A549 (cell line): ENCODE measurements at regions not wholly inside any gene's neighbourhood (a gene's known extent, or its start where the extent isn't known, plus 50 kb on each side); places are given as distances from the start of the nearest gene placed in this dataset.

Experiments used
- BHLHE40 ChIP-seq: IDR thresholded peaks from 2 replicates; pipeline ENCODE4 v1.6.1; 2012; ENCODE audit warnings: low read depth, low read length, inconsistent platforms
- CBX8 ChIP-seq: fragments of 200-600 bp; sonication (generic); IDR thresholded peaks from 2 replicates; pipeline ENCODE4 v1.6.1; 2016
- ESRRA ChIP-seq: fragments of 150-350 bp; IDR thresholded peaks from 2 replicates; pipeline ENCODE4 v1.6.1; 2014; ENCODE audit warnings: mild to moderate bottlenecking, low read length, borderline replicate concordance
- FOSL2 ChIP-seq, 2 experiments: fragments of 450-650 bp in 1 of 2; fragments of >200 bp in 1 of 2; sonication (Bioruptor Twin) in 1 of 2; formaldehyde crosslinking; IDR thresholded peaks; 2 replicates each; pipeline versions ENCODE4 v1.5.0 to v1.6.1; 2016 to 2020; ENCODE audit warnings: mild to moderate bottlenecking in 1 of 2, moderate library complexity in 1 of 2
- HOXA7 ChIP-seq: fragments of 250-450 bp; sonication (Bioruptor Pico); IDR thresholded peaks from 2 replicates; pipeline ENCODE4 v1.5.0; 2020; ENCODE audit warnings: mild to moderate bottlenecking, moderate library complexity
- KDM5A ChIP-seq: fragments of 200-600 bp; sonication (generic); IDR thresholded peaks from 2 replicates; pipeline ENCODE4 v1.6.1; 2016; ENCODE audit warnings: antibody characterized with exemption, mild to moderate bottlenecking
- MAZ ChIP-seq: fragments of 150-350 bp; IDR thresholded peaks from 2 replicates; pipeline ENCODE4 v1.6.1; 2014; ENCODE audit warnings: antibody characterized with exemption, low read depth, low read length, borderline replicate concordance
- NFE2L2 ChIP-seq: fragments of 150-350 bp; conservative IDR thresholded peaks from 2 replicates; pipeline ENCODE4 v1.6.1; 2014; ENCODE audit warnings: low read length
- POLR2A ChIP-seq: IDR thresholded peaks from 2 replicates; pipeline ENCODE4 v1.6.1; 2012; ENCODE audit warnings: mild to moderate bottlenecking, low read length
- SMC3 ChIP-seq: fragments of >200 bp; sonication (Bioruptor Twin); formaldehyde crosslinking; IDR thresholded peaks from 3 replicates; pipeline ENCODE4 v1.6.1; 2018; ENCODE audit warnings: inconsistent platforms
- SREBF2 ChIP-seq: fragments of 450-650 bp; IDR thresholded peaks from 2 replicates; pipeline ENCODE4 v1.6.1; 2014; ENCODE audit warnings: mild to moderate bottlenecking, moderate library complexity
- TF ChIP-seq, protein P1 (sequence below): fragments of >200 bp; sonication (Bioruptor Twin); formaldehyde crosslinking; IDR thresholded peaks from 3 replicates; pipeline ENCODE4 v1.5.1; 2016
- TF ChIP-seq, protein P2 (sequence below): IDR thresholded peaks from 2 replicates; pipeline ENCODE4 v1.6.1; 2012

DNA sequence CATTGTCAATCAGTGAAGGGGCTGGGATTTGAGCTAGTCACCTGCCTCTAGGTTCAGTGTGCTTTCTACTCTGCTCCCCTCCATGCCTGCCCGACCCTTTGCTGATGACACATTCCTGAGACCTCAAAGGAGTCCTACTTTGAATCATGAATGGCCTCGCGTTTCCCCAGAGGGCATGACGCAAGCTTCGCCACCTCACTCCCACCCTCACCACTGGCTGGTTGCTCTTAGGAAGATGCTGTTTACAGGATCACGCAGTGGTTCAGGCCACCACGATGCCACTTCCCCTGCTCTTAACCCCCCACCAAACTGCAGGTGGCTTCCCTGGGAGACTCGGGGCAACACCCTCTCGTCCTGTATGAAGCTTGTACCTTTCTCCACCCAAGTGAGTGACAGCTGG lies 62.9 kb upstream of the B3GAT1 start:
- no peak for TF ChIP-seq ESRRA
- no peak for TF ChIP-seq KDM5A
- TF ChIP-seq, protein P1, sequence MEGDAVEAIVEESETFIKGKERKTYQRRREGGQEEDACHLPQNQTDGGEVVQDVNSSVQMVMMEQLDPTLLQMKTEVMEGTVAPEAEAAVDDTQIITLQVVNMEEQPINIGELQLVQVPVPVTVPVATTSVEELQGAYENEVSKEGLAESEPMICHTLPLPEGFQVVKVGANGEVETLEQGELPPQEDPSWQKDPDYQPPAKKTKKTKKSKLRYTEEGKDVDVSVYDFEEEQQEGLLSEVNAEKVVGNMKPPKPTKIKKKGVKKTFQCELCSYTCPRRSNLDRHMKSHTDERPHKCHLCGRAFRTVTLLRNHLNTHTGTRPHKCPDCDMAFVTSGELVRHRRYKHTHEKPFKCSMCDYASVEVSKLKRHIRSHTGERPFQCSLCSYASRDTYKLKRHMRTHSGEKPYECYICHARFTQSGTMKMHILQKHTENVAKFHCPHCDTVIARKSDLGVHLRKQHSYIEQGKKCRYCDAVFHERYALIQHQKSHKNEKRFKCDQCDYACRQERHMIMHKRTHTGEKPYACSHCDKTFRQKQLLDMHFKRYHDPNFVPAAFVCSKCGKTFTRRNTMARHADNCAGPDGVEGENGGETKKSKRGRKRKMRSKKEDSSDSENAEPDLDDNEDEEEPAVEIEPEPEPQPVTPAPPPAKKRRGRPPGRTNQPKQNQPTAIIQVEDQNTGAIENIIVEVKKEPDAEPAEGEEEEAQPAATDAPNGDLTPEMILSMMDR: no peak
- no peak for TF ChIP-seq MAZ
- TF ChIP-seq POLR2A: no peak
- no peak for TF ChIP-seq NFE2L2
- no peak for TF ChIP-seq HOXA7 (CRISPR knock-in tag)
- TF ChIP-seq SMC3: no peak
- no peak for TF ChIP-seq FOSL2 (IDR thresholded peaks at IDR 0.05)
- TF ChIP-seq FOSL2 (CRISPR knock-in tag; IDR thresholded peaks at IDR 0.05): no peak
- no peak for TF ChIP-seq CBX8
- no peak for TF ChIP-seq SREBF2
- TF ChIP-seq, protein P2, sequence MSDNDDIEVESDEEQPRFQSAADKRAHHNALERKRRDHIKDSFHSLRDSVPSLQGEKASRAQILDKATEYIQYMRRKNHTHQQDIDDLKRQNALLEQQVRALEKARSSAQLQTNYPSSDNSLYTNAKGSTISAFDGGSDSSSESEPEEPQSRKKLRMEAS: no peak
- no peak for TF ChIP-seq BHLHE40
